ENCODE measurements at regions not wholly inside any gene's neighbourhood (a gene's known extent, or its start where the extent isn't known, plus 50 kb on each side); places are given as distances from the start of the nearest gene placed in this dataset.

- DNase-seq: no peak
Observed at GRCh38 chr6:148064406-148065134, 278.1 kb upstream of the SASH1 start.

DNA sequence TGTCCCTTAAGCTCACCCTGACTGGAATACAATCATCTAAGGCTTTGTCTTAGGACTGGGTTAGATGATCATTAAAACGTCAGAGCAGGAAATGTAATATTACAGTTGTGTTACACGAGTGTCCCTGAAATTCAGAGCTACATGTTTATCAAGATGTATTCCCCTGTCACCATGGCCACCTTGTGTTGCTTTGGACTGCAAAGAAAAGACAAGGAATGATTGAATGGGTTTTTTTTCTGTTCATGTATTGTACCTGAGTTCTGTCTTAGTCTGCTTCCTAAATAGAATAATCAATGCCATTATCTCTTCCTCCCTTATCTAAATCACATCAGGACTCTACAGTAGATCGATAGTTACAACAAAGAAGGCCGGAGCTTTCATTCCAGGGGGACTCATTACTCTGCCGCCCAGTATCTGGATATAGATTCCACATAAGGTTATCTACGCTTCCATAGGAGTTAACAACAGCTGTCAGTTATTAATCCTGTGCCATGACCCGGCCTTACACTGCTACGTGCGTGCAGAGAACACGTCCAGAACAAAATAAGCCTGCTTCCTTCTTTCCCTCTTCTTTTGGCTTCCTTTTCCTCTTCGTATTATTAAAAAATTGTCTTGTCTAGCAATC, 274.1 kb upstream of the SASH1 start:
- no peak for DNase-seq

GRCh38 chr6:148069256-148069655, 273.4 kb upstream of the SASH1 start:
- DNase-seq: no peak

GRCh38 chr6:148074291-148074690, 268.3 kb upstream of the SASH1 start:
- DNase-seq: no peak

DNA sequence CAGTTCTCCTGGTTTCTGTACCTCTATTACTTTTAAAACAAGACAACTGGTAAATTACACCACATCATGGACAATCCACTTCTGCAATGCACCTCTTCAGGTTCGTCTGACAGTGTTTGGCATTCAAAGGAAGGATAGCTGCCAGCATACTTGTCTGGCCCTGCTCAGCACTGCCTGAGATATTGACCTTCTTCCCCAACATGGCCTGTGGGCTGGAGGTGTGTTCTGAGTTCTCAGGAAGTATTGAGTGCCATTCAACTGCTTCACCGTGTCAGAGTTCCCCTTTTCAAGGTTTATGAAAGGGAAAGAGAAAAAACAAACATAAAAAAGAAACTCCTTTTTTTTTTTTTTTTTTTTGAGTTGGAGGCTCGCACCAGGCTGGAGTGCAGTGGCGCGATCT, 267.9 kb upstream of the SASH1 start:
- DNase-seq: no peak

DNA sequence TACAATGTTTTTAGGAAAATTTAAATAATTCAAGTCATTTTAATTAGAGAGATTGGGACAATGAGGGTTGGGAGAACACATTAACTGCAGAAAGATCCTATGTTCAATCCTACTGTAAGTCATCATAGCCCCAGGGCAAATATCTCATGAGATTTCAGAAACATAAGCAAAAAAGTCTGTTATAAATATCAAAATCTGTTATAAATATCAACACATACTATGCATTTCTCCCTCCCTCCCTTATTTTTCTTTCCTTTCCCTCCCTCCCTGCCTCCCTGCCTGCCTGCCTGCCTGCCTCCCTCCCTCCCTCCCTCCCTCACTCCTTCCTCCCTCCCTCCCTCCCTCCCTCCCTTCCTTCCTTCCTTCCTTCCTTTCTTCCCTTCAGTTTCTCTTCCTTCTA, 267.3 kb upstream of the SASH1 start:
- no peak for DNase-seq

- DNase-seq: no peak
Observed at GRCh38 chr6:148076051-148076450, 266.6 kb upstream of the SASH1 start.

GRCh38 chr6:148080315-148080714, 262.3 kb upstream of the SASH1 start:
- no peak for DNase-seq

GRCh38 chr6:148081076-148081475, 261.6 kb upstream of the SASH1 start:
- no peak for DNase-seq

DNA sequence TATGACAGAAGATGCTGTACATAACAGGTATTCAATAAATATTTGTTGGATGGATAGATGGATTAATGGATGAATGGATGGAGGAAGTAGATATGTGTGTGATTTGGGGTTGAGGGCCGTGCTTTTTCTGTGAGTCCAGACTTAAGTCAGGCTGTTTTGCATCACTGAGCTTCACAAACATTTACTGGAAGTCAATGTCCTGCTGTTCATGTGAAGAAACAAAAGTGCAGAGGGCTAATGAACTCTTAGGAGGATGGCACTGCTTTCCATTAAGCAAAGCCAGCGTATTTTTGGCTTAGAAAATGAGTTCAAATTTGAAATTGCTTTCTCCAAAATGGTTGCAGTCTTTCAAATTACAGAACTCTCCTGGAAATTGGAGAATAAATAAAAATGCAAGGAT, 260.6 kb upstream of the SASH1 start:
- DNase-seq: no peak

DNA sequence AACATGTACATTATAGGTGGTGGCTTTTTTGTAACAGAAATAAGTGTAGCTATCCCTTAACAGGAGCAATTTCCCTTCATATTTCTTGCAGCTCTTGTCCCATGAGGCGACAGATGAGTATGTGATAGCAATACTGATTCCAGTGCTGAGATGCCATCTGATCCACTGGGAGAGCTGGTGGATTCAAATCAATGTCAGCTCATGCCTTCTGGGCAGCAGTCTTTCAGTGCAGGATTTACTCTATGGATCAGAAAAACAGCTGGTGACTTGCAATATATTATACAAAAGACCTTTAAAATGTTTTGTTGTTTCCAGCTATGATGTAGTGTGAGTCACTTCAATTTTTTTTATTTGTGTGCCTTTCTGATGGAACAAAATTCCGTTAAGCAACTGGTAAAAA, 259.9 kb upstream of the SASH1 start:
- DNase-seq: no peak

- DNase-seq: no peak
Observed at GRCh38 chr6:148085631-148086331, 256.9 kb upstream of the SASH1 start.

DNA sequence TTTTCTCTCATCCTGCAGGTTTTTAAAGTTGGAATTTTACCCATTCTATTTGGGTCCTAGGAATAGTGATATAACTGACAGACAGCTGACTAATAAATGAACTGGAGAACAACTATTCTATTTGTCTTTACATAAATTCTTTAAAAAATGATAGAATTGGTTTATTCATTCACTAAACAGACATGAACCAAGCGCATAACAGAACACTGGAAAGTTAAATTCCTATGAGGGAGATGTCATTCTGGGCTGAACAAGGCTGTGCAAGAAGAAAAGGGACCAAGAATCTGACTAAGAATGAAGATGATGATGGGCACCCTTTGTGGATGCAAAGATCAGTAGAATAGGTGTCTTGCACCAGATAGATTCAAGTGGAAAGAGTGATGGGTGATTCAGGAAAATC, 256.3 kb upstream of the SASH1 start:
- DNase-seq: no peak

- DNase-seq: no peak
Observed at GRCh38 chr6:148086843-148087242, 255.8 kb upstream of the SASH1 start.

GRCh38 chr6:148087659-148088058, 255.0 kb upstream of the SASH1 start:
- DNase-seq: no peak

- DNase-seq: no peak
Observed at GRCh38 chr6:148090326-148090725, 252.3 kb upstream of the SASH1 start.

GRCh38 chr6:148091394-148091793, 251.2 kb upstream of the SASH1 start:
- no peak for DNase-seq

DNA sequence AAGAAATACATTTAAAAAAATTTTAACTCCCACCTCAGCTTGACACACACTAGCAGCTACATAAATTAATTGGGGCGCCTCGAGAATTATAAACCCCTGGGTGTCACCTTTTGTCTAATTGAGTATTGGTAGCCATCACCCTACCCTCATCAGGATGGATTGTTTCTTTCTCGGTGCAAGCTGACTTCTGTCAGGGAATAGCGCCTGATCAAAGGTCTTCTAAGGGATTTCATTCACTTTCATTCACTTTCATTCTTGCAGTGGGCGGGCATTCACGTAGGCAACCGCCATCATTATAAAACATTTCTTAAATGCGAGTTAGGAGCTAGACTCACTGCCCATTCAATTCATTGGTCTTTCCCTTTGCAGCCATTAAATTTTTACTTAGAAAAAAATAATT, 239.2 kb upstream of the SASH1 start:
- no peak for DNase-seq

- no peak for DNase-seq
Observed at GRCh38 chr6:148104131-148104530, 238.5 kb upstream of the SASH1 start.

- DNase-seq: no peak
Observed at GRCh38 chr6:148105695-148106094, 236.9 kb upstream of the SASH1 start.

- DNase-seq: no peak
Observed at GRCh38 chr6:148107911-148108310, 234.7 kb upstream of the SASH1 start.

- DNase-seq: no peak
Observed at GRCh38 chr6:148109732-148110131, 232.9 kb upstream of the SASH1 start.

GRCh38 chr6:148110925-148111324, 231.7 kb upstream of the SASH1 start:
- DNase-seq: no peak

- DNase-seq: no peak
Observed at GRCh38 chr6:148112851-148113319, 229.8 kb upstream of the SASH1 start.
